COLO668 (cell line): ENCODE measurements at regions not wholly inside any gene's neighbourhood (a gene's known extent, or its start where the extent isn't known, plus 50 kb on each side); places are given as distances from the start of the nearest gene placed in this dataset.
"Not testable (repeated sequence)": the region's sequence is repeated elsewhere in the genome, so short reads cannot be mapped to it uniquely, and the experiment has no call there.

ENCODE experiments used
- DNase-seq: peaks from one replicate; lab custom pipeline; 2025; ENCODE audit not compliant: unreplicated experiment; lab: John Stamatoyannopoulos, UW

DNA sequence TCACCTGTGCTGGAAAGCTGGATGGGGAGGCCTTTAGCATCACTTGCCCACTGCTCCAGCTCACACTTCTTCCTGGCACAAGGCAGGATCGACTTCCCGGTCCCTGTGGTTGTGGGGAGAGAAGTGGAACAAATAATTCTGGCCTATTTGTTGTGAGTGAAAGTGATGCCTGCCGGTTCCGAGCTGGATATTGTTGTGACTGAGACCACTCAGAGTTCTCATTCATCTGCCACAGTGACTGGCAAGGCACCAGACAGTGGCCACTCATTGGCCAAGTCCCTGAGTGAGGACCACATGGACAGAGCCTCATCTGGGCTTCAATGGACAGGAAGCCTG is 191.9 kb downstream of the PTPRU start:
- no peak for DNase-seq

DNA sequence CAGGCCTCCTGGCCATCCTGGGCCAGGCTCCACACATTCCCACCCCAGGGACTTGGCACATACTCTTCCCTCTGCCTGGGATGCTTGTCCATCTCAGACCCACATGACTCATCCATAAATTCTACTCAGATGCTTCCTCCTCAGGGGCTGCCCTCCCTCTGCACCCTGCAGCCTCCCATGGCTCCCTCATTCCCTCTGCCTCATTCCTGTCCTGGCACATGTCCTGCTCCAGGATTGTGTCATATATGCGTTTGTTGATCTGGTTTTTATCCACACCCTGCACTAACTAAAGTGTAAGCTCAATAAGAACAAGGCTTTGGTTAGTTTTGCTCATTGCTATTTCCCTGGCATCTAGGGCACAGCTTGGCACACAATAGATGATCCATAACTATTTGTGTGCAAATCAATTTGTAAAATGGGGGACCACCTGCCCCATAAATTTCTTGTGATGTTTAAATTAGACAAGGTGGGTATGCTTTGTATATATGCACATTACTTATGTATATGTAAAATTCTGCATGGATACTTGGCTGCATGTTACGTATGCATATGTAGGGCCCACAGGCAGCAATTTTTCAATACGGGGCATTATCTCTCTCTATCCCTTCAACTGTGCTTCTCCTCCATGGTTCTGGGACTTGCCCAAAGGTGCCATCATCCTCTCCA is 191.4 kb downstream of the PTPRU start:
- DNase-seq, result no peak

DNA sequence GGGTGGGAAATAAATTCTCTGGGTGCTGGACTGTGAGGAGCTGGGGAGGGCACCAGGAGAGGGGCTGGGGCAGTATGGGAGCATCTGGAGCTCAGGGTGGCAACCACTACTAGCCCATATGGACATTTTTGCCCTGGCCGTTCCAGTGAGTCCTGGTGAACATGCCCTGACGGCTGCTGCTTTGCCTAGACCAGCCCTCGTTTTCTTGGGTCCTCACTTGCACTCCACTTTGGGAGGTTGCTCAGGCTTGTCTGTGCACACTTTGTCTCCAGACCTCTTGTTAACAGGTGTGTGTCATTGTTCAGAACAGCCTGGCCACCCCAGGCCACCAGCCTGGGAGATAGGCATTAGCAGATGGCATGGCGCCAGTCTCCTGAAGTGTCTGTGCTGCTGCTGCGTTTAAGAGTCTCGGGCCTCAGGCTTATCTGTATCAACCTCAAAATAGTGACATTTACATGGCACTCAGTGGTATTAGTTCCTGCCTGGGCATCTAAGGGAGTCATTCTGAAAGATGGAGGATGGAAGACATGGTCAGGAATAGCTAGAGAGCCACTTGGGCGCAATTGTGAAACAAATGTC is 190.5 kb downstream of the PTPRU start:
- DNase-seq, result peak; percentile 69

DNA sequence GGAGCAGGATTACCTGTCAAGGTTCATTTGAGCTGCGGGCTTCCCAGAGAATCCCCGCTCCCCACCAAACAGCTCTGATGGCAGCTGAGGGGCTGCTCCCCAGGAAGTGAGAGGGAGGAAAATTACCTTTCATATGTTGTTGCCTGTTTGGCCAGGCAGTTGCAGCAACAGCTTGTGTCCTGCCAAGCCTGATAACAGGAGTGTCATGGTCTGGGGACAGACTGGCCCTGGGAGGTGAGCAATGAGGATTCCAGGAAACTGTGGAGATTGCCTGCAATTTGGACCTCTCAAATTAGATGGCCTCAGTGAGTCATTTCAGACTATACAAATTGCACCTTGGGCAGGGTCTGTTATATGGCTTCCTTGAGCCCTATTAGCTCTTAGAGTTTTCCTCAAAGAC is 189.3 kb downstream of the PTPRU start:
- no peak for DNase-seq

DNA sequence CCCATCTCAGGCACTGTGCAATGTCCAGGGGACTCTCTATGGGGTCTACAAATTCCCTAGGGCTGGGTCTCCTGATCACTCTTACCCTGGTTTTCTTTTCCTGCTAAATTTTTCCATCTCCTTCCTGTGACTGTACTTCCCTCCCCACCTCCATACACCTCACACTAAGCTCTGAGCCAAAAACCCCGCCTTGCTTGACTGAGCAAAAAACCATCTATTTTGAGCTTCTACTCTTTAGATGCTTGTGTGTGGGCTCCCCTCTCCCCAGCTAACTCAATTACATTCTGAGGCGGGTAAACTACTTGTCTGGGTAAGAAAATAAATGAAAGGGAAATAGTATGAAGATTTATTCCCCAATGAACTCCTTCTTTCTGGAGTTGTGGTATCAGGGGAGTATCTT is 187.9 kb downstream of the PTPRU start:
- DNase-seq, result no peak

DNA sequence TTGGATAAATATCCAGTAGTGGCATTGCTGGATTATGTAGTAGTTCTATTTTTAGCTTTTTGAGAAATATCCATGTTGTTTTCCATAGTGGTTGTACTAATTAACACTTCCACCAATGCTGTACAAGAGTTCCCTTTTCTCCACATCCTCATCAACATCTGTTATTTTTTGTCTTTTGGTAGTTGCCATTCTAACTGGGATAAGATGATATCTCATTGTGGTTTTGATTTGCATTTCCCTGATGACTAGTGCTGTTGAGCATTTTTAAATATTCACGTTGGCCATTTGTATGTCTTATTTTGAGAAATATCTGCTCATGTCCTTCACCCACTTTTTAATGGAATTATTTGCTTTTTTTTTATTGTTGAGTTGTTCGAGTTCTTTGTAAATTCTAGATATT is 183.9 kb downstream of the PTPRU start:
- no peak for DNase-seq

DNA sequence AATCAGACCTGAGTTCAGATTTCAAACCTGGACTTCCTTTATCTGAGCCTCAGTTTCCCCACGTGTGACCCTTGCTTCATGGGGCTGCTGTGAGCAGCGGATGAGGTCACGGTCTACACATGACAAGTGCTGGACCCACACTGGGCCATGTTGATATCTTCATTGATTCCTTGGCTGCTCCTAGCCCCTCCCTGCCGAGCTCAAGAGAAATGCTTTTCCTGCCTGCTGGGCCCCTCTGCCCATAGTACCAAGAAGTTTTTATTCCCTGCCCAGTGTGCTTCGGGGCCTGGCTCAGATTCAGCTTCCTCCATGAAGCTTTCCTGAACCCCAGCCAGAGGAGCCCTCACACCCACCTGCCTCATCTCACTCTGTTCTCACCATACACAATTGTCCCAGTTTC is 181.6 kb downstream of the PTPRU start:
- no peak for DNase-seq

DNA sequence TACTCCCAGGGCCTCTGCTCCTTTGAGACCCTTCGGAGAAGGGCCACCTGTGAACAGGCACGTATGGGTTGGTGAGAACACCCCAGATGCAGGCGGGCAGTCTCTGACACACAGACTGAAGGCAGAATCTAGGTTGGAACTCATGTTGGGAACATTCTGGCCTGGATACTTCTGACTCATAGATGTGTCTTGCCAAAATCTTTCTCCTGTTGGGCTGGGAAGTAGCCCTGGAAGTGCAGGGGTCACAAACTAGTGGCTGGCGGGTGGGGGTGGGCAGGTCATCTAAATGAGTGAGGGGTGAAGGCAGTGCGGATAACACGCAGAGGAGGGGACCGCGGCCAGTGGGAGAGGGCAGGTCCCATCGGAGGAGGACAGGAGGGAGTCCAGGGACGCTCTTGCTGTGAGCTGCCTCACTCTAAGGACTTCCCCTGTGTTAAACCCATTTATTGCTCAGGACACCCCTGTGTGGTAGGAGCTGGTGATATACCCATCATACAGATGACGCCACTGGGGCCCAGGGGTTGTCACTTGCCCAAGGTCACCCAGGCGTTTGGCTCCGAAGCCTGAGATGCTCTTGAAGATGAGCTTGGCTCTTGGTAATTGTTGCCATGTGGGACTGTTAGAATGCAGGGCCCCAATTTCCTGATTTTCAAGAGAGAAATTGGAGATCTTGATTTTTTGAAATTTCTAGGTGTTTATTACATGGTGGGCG is 181.0 kb downstream of the PTPRU start:
- DNase-seq, result no peak

DNA sequence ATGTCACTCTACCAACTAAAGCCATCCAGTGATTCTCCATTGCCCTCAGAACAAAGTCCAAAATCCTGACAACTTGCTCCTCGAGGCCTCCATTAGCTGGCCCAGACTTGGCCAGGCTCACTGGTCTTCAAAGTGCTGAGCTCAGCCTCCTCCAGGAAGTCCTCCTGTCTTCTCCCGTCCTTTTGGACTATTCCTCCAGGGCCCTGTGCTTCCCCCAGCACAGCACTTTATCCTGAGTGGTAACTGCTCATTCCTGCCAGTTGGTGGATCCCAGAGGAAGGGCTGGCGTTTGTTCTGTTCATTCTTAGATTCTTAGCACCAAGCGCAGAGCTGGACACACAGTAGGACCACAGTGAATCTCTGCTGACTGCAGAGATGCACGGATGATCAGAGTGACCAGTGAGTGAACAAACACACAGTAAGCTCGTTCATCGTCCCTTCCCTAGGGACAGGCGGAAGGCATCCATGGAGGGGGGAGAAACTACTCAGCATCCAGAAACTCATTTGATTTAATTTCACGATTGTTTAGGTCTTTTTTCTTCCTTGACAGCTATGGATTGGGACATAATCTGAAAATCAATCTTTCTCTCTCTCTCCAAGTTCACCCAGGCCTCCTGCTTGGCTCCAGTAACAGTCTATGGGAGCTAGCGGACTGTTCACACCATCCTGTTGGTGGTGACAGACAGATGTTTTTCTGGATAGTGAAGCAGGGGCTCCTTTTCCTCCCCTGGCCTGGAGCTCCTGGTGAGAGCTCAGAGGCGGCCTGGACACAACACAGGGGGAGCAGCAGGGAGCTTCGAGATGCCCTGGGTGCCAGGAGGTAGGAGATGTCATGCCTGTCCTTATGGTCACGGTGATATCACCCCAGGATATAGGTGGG is 180.2 kb downstream of the PTPRU start:
- no peak for DNase-seq

DNA sequence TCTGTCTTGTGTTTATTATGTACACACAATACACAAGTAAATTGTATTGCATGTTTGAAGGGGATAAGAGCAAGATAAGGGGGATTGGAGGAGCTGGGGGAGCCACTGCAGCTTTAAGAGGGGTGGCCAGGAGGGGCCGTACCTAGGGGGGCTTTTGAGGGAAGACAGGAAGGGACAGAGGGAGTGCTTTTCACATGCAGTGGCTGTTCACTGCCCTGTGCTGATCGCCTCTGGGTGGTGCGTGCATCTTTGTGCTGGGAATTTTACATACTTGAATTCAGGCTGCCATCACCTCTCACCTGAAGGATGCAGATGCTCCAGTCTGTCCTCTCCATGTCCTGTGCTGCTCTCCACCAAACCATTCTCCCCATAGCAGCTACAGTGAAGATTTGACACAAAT is 179.5 kb downstream of the PTPRU start:
- no peak for DNase-seq

DNA sequence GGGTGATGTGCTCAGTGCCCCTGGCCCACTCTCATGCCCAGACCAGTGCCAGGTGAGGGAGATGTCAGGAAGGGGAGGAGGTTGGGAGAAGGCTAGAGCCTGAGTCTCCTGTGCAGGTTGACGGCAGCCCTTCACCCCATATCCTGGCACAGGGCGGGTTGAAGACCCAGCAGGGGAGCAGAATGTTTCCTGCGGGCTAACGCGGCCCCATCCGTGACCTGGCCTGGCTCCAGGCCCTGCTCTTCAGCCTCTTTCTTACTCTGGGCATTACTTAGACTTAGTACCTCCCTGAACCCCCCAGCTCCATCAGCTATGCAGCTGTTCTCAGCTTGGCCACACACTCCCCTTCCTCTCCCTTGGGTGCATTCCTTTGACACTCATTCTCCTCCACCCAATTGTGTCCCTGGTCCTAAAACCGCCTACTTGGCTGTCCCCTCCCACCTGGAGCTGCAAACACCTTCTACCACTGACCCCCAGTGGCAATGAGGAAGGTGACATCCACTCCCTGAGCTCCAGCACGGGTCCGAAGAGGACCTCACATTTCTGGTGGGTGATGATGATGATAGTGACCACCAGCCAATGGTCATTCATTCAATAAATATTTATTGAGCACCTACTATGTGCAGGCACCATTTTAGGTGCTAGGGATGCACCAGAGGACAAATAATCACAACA is 179.0 kb downstream of the PTPRU start:
- DNase-seq, result peak; percentile 45

DNA sequence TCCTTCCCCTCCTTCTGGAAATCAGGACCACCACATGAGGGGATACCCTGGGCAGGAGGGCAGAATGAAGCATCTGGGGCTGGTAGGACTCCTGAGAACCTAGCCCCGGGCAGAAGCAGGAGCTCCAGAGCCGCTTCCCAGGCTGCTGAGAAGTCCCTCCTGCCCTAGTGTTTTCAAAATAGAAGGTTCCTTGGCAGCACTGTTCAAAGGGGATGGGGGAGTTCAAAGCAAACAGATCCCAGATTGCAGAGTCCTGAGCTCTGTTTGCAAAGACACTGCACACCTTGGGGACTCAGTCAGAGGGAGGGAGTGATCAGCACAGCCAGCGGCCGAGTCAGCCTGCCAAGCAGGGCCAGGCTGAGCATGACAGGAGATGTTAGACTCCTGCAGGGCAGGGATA is 177.8 kb downstream of the PTPRU start:
- no peak for DNase-seq

DNA sequence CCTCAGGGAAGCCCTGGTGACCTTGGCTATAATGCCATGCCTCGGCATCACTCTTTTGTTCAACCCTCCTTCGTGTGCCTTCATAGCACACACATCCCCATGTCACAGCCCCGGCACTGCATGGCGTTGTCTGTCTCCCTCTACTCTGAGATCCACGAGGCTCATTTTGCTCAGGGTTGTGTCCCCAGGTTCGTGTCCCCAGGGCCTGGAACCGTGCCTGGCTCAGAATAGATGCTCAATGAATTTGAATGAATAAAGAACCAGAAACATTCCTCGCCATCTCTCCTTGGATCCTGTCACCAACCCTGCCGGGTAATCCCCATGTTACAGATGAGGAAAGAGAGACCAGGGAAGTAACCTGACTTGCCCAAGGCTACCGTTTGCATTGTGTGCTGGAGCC is 177.3 kb downstream of the PTPRU start:
- no peak for DNase-seq

DNA sequence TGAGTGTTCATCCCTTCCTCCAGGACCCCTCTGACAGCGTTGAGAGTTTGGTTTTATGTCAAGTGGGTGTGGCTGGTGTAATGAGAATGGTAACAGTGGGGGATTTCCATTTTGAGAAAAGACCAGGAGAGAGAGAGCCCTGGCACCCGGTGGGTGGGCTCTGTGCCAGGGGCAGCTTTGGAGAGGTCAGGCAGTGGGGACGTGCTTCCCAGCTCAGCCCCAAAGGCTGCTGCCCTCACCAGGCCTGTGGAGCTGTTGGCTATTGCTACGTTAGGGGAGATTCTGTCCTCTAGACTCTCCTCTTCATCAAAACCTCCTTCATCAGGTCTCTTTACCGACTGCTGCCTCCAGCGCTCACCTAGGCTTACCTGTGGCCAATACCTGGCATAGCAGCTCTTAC is 176.3 kb downstream of the PTPRU start:
- DNase-seq, result no peak

DNA sequence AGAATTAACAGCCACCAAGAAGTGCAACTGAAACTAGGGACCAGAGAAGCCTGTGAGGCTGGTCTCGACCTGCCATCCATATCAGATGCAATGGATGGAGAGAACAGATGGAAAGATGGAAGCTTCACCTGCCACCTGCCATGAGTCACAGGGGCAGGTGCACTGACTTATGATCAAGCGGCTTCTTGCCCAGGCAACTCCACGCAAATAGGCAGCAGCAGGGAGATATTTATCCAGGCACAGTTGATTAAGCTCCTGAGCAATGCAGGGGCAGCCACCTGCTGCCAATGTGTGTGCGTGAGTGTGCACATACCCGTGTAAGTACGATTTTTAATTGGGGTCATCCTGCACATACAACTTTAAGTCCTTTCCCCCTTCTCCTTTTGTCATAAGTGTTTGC is 174.2 kb downstream of the PTPRU start:
- DNase-seq, result peak; percentile 99

DNA sequence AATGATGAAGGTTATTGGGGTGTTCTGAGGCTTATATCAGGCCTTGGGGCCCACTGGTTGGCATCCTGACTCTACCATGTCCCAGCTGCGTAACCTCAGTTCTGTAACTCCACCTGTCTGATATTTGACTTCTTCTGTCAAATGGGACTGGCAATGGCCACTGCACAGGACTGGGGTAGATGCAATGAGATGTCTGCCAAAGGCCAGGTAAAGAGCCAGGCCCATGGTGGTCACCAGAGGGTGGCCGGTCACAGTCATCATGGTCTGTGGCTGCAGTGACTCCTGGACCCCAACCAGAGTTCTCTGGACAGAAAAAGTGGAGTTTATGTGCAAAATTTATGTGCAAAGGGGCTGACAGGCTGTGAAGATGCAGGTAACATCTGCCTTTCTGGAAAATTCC is 173.3 kb downstream of the PTPRU start:
- no peak for DNase-seq

DNA sequence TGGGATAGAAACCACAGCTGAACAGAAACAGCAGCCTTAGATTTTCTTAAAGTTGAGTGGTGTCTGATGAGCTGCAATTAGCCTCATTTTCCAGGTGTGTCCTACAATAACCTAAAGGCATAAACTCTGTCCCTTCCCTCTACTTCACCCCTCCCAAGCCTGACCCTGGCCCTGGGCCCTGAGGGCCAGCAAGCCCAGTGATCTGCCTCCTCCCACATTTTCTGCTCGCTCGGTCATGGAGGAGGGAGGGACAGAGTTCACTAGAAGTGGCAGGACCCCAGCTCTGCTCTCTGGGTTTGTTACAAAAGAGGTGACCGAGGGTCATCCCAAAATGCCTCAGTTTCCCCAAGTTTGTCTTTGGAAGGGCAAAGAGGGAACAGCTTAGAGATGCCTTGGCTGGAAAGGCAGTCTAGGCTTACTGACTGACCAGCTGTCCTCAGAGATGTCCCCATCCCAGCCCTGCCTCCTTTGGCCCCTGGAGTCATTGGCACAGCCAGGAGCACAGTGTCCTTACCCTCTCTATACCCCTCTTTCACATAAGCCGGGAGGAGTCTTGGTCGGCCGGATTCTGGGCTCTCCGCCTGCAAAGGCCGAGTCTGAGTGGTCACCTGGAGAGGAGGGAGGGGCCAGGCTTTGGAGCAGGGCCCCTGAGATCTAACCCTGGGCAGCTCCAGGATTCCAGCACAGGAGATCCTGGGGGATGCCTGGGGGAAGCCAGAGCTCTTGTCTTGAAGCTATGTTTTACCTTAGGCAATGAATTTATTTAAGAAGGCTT is 172.7 kb downstream of the PTPRU start:
- DNase-seq, result no peak

DNA sequence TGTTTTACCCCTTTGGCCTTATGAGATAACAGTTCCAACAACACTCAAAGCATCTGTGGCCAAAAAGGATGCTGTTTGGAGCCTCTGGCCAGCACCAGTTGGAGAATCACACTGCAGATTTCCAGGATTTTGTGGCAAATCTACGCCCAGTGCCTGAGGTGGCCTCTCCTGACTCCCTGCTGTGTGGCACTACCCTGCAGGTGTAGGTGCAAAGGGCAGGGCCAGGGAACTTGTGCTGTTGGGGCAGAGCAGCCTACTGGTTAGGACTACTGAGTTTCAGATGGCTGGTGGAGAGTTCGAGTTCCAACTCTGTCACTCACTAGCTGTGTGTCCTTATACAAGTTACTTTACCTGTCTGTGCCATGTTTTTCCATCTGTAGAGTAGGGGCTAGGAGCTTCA is 170.5 kb downstream of the PTPRU start:
- no peak for DNase-seq

DNA sequence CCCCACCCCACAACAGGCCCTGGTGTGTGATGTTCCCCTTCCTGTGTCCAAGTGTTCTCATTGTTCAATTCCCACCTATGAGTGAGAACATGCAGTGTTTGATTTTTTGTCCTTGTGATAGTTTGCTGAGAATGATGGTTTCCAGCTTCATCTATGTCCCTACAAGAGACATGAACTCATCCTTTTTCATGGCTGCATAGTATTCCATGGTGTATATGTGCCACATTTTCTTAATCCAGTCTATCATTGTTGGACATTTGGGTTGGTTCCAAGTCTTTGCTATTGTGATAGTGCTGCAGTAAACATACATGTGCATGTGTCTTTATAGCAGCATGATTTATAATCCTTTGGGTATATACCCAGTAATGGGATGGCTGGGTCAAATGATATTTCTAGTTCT is 163.9 kb downstream of the PTPRU start:
- not testable (repeated sequence) for DNase-seq

DNA sequence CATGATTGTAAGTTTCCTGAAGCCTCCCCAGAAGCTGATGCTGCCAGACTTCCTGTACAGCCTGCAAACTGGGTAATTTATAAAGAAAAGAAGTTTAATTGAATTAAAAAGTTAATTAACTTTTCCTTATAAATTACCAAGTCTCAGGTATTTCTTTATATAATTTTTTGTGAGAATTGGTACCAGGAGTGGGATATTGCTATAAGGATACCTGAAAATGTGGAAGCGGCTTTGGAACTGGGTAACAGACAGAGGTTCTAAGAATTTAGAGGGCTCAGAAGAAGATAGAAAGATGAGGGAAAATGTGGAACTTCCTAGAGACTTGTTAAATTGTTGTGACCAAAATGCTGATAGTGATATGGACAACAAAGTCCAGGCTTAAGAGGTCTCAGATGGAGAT is 163.1 kb downstream of the PTPRU start:
- DNase-seq, result no peak
